LNCaP clone FGC (cell line): ENCODE measurements at regions not wholly inside any gene's neighbourhood (a gene's known extent, or its start where the extent isn't known, plus 50 kb on each side); places are given as distances from the start of the nearest gene placed in this dataset.

Source experiments
- DNase-seq: peaks from one replicate; pipeline ENCODE4 v3.0.0-alpha.2; 2011; ENCODE audit warnings: low read depth
- H3K4me3 ChIP-seq: 2 replicates; pipeline ENCODE4 v1.5.1; 2011; ENCODE audit warnings: mild to moderate bottlenecking, low read depth, low read length, control low read depth
- TF ChIP-seq, protein P1 (sequence below): IDR thresholded peaks from 2 replicates; pipeline ENCODE4 v1.5.1; 2012; ENCODE audit warnings: mild to moderate bottlenecking; ENCODE audit not compliant: control insufficient read depth, insufficient read depth; ENCODE audit errors: extremely low read depth

DNA sequence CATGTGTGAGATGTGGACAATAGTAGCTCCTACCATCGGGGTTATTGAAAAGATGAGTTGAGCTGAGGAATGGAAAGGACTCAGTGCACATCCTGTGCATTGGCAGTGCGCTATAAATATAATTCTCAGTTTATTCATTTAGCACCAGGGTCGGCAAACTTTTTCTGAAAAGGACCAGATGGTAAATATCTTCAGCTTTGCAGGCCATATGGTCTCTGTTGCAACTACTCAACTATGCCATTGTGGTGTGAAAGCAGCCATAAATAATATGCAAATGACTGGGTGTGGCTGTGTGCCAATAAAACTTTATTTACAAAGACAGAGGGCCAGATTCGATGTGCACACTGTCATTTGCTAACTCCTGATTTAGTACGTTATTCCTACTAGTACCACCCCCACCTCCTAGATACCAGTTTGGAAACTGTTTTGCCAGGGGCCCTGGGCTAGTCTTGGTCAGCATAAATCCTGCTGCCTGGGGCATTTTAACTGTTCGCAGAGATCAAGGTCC, 422.9 kb upstream of the MKI67 start:
- H3K4me3 ChIP-seq: no peak overlapping the region
- TF ChIP-seq, protein P1, sequence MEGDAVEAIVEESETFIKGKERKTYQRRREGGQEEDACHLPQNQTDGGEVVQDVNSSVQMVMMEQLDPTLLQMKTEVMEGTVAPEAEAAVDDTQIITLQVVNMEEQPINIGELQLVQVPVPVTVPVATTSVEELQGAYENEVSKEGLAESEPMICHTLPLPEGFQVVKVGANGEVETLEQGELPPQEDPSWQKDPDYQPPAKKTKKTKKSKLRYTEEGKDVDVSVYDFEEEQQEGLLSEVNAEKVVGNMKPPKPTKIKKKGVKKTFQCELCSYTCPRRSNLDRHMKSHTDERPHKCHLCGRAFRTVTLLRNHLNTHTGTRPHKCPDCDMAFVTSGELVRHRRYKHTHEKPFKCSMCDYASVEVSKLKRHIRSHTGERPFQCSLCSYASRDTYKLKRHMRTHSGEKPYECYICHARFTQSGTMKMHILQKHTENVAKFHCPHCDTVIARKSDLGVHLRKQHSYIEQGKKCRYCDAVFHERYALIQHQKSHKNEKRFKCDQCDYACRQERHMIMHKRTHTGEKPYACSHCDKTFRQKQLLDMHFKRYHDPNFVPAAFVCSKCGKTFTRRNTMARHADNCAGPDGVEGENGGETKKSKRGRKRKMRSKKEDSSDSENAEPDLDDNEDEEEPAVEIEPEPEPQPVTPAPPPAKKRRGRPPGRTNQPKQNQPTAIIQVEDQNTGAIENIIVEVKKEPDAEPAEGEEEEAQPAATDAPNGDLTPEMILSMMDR: no peak
- DNase-seq: no peak

DNA sequence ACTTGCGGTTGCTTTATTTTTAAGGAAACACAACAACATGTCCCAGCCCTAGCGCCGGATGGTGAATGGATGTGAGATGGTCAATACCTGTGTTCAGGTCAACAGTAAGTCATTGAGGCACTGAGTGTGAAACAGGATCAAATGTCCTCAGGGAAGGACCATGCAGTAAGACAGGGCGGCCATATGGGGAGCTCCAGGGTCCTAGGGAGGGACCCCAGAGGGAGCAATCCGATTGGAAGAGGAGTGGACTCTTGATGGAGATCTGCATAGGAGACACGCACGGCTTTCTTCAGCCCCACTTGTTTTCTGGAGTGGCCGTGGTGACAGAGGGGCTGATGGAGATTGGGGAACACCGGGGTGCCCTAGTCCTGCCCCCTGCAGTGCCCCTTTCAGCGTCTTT, 423.8 kb upstream of the MKI67 start:
- DNase-seq: no peak
- TF ChIP-seq, protein P1: no peak
- no peak overlapping the region for H3K4me3 ChIP-seq

DNA sequence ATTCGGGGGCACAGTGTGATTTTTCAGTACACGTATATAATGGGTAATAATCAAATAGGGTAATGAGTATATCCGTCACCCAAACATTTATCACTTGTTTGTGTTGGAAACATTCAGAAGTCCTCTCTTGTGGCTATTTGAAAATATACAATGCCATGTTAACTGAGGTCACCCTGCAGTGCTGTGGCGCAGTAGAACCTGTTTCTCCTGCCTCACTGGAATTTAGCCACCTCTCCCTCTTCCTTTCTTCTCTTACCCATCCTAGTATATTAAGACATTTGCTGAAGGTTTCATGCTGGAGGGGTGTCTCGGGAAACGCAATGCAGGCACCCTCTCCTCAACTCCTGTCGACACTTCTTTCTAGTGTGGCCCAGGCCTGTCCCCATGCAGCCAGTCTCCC, 425.3 kb upstream of the MKI67 start:
- H3K4me3 ChIP-seq: no peak overlapping the region
- peak; percentile 63 for DNase-seq
- TF ChIP-seq, protein P1: no peak

DNA sequence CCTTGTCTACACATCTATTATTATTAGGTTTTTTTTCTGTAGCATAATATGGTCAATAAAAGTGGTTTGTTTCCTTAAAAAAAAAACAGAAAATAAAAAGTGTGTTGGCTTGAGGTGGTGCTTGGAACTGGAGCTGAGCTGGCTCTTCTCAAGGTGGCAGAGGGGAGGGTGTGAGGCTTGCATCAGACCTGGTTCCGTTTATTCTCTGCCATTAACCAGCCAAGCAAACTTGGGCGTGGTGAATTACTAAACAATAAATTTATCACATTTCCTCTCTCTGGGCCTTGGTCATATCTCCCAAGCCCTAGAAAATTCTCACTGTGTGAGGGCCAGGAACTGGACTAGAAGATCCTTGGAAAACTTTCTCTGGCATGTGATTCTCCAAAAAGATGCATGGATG, 427.5 kb upstream of the MKI67 start:
- peak; percentile 19 for DNase-seq
- H3K4me3 ChIP-seq: no peak overlapping the region
- TF ChIP-seq, protein P1: no peak

DNA sequence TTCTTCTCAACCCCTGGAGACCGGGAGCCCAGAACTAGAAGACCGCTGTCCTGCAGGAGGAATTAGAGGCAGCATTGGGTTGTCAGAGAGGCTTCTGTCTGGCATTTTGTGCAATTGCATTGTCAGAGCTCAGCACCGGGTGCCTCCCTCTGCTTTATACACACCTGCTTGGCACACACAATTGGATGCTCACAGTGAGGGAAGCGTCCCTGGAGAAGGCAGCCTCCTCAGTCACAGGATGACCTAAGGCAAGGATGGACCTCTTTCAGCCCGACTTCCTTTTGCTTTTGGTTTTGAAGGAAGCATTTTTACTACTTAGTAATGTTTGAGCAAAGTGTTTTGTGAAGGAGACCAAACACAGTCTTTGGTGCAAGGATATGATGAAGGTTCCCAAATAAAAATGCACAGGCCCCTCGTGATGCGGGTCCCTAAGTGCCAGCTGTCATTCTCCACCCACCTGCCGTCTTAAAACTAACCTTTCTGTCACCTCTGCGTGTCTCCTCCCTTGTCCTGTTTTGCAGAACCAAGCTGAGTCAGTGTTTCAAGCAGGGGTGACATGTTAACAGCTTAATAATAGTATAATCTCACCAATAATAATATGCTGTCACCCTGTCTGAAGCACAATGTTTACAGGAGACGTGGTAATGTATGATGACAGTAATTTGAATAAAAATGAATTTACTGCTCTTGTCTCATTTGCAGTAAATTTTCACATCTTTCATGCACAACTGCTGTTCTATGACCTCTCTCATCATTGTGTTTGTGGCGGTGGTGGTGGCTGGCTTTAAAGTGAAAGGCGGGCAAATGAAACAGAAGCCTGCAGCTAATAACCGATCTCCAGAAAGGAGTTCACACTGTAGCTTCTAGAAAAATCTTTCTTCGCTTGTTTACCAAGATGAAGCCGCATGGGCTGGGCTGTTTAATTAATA, 430.2 kb upstream of the MKI67 start:
- DNase-seq: no peak
- no peak overlapping the region for H3K4me3 ChIP-seq
- TF ChIP-seq, protein P1: no peak

DNA sequence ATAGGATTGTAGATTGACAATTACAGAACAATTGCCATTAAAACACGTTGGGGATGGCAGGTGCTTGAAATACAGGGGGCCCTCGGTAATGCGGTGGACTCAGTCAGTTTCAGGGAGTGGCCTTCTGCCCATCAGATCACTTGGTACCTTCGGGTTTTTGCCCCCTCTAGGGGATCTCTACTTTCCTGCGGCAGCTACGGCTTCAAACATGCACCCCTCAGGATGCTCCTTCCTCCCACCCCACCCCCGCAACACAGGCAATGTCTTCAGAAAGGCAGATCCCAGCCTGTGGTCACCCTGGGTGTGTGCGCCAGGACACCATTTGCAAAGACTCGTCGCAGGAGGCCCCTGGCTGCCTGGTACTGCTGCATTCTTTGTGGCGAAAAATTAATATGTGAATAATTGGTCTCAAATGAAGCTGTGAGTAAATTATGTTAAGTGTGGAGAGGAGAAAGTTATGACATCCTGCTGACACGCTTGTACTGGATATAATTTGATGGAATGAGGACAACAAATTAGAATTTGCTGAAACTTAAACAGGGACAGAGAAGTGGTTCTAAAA, 431.0 kb upstream of the MKI67 start:
- H3K4me3 ChIP-seq: no peak overlapping the region
- TF ChIP-seq, protein P1: no peak
- no peak for DNase-seq
